HG03432 (cell line): ENCODE measurements at regions not wholly inside any gene's neighbourhood (a gene's known extent, or its start where the extent isn't known, plus 50 kb on each side); places are given as distances from the start of the nearest gene placed in this dataset.

Source experiments
- ATAC-seq: cut with Tn5 transposase; IDR thresholded peaks from one replicate; pipeline ENCODE4 v1.9.1; 2021; ENCODE audit warnings: mild to moderate bottlenecking, moderate library complexity; ENCODE audit not compliant: unreplicated experiment

DNA sequence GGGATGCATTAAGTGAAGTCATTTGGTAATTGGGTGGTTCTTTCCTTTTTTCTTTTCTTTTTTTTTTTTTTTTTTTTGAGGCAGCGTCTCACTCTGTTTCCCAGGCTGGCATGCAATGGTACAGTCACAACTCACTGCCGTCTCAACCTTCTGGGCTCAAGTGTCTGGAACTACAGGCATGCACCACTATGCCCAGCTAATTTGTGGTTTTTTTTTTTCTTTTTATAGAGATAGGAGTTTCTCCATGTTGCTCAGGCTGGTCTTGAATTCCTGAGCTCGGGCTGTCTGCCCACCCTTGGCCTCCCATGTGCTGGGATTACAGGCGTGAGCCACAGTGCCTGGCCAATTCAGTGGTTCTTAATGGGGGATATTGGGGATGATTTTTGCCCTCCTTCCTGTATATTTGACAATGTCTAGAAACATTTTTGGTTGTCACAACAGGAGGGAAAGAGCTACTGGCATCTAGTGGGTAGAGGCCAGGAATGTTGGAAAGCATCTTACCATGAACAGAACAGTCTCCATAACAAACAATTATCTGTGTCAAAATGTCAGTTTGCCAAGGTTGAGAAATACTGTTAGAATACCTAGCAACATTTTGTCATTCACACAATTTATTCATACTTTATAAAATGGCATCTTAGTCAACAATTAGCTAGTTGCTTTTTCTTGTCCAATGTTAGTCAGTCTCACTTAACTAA lies 79.4 kb upstream of the CNTN3 start:
- no peak for ATAC-seq

DNA sequence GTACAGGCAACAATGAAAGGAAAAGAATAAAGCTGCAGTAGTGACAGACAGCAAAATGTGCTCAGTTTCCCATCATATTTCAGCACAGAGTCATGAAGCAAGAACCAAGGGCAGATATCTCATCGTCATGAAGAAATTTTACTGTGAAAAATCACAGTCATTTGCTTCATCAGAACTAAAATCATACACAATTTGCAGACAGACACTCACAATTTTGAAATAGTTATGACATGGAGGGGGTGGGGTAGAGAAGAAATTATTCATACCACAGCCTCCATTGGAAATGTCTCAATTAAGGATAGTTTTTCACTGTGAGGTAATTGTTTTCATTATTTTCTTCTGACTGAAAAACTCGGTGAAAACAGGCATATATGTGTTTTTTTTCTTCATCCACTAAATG lies 78.8 kb upstream of the CNTN3 start:
- no peak for ATAC-seq

DNA sequence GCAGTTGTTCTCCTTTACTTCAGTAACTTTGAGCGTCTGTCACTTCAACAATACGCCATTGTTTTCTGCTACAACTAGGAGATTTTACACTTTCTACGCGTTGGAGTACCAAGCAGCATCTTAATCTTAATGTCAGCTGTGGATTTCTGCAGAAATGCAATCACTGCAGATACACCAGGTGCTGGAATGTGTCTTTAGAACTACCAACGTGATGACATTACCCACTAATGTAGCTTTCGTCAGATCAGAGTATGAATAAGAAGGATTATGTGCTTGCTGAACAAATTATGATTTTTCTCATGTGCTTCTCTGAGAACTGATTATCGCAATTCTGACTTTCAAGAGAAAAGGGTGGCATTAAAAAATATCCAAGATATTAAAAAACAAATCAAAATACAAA lies 77.5 kb upstream of the CNTN3 start:
- ATAC-seq = no peak

DNA sequence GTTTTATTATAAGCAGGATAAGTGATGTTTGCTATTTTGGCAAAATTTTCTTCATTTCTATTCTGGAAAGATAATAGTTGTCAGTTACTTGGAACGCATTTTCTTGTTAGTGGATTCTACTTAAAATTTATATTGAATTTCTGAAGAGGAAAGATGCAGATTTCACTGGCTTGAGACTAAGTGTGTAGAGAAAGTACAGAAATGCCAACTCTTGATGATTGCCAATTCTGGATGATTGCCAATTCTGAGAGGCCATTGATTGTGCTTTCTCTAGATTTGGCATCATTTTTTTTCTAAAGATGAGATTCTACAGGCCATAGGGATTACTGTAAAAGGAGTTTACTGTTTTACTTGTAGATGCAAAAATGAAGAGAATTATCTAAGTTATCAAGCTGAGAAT lies 58.9 kb upstream of the CNTN3 start:
- no peak for ATAC-seq

DNA sequence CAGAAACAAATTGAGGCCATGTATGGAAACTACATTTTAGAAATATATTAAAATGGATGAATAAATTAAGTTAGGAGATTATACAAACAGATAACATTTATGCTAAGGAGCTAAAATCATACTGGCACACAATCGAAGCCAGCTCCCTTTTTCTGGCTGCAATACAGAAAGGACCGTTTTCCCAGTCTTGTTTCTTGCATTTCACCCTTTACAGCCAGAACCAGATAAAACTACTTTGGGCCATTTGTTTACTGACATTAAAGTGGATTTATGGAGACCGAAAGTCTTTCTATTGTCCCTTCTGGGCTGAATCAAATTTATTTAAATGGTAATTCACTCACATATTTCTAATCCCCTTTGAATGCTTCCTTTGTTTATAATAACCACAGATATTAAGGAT lies 50.1 kb upstream of the CNTN3 start:
- no peak for ATAC-seq
